Upper lobe of right lung (tissue), 1 donor: ENCODE measurements at regions not wholly inside any gene's neighbourhood (a gene's known extent, or its start where the extent isn't known, plus 50 kb on each side); places are given as distances from the start of the nearest gene placed in this dataset.

Experiments
- ATAC-seq: fragments of 200-7000 bp; cut with Tn5 transposase; one replicate; pipeline ENCODE4 v1.9.1; 2020; ENCODE audit warnings: mild to moderate bottlenecking, moderate library complexity
- DNase-seq: peaks from one replicate; pipeline ENCODE4 v3.0.0-alpha.2; 2020
- H3K27ac ChIP-seq: fragments of 200-600 bp; one replicate; pipeline ENCODE4 v1.8.0; 2022
- H3K27me3 ChIP-seq: fragments of 200-600 bp; one replicate; pipeline ENCODE4 v1.8.0; 2022; ENCODE audit warnings: mild to moderate bottlenecking
- H3K36me3 ChIP-seq: fragments of 200-600 bp; one replicate; pipeline ENCODE4 v1.8.0; 2022
- H3K4me1 ChIP-seq: fragments of 200-600 bp; one replicate; pipeline ENCODE4 v1.8.0; 2022
- H3K4me3 ChIP-seq: fragments of 200-600 bp; one replicate; pipeline ENCODE4 v1.8.0; 2022; ENCODE audit warnings: mild to moderate bottlenecking
- H3K9me3 ChIP-seq: fragments of 200-600 bp; one replicate; pipeline ENCODE4 v1.8.0; 2022
- intact Hi-C: fragments of 100-400 bp; cut with DNase I; formaldehyde crosslinking; loops from one replicate; pipeline ENCODE4 v1.11.0; 2022
- TF ChIP-seq, protein P1 (sequence below): fragments of 200-600 bp; IDR thresholded peaks from one replicate; pipeline ENCODE4 v1.8.0; 2022; ENCODE audit warnings: antibody characterized with exemption
- donor health status: DM: no; HTN: yes; CAD: no; lungs with severe emphysema.

DNA sequence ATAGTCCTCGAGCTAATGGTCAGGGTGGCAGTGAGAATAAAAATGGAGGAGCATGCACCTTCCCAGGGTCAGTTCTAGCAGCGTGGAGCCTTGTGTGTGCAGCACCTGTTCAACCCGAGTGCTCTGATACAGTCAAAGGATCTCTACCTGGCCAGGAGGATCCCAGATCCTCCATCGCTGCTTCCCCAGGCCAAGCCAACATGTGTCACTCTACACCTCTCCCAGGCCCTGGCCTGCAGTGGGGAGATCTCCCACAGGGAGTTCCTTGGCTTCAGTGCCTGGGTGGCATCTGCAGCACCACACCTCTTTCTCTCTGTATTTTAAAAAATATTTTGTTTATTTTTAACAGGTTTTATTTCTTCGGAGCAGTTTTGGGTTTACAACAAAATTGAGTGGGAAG, 414.8 kb upstream of the C2CD4B start:
- Histone ChIP-seq H3K27ac (no peak overlapping the region), H3K4me1 (no peaks in the 10 kb centered on the region), H3K9me3 (no peaks in the 10 kb centered on the region), H3K36me3 (no peaks in the 10 kb centered on the region), H3K4me3 (no peak overlapping the region), H3K27me3 (no peaks in the 10 kb centered on the region)
- ATAC-seq, result no peak
- TF ChIP-seq, protein P1, sequence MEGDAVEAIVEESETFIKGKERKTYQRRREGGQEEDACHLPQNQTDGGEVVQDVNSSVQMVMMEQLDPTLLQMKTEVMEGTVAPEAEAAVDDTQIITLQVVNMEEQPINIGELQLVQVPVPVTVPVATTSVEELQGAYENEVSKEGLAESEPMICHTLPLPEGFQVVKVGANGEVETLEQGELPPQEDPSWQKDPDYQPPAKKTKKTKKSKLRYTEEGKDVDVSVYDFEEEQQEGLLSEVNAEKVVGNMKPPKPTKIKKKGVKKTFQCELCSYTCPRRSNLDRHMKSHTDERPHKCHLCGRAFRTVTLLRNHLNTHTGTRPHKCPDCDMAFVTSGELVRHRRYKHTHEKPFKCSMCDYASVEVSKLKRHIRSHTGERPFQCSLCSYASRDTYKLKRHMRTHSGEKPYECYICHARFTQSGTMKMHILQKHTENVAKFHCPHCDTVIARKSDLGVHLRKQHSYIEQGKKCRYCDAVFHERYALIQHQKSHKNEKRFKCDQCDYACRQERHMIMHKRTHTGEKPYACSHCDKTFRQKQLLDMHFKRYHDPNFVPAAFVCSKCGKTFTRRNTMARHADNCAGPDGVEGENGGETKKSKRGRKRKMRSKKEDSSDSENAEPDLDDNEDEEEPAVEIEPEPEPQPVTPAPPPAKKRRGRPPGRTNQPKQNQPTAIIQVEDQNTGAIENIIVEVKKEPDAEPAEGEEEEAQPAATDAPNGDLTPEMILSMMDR, result no peak
- intact Hi-C loops, result no loop called here
- no peak for DNase-seq

DNA sequence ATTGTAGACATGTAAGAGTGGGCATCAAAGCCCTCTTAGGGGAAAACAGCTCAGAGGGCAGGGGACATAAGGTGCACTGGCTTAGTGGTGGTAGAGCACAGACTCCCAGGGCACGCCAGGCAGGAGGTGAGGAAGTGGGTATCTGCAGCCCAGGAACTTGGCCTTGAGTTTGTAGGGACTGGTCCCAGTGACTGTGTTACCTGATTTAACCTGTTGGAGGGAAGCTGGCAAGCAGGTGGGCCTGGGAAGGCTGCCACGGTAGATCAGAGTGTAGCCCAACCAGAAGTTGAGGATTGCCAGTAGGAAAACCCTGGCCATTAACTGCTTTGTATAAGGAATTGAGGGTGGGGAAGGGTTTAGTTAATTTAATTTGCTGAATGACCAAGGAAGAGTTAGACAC, 417.5 kb upstream of the C2CD4B start:
- Histone ChIP-seq H3K4me3 (no peak overlapping the region), H3K9me3 (no peaks in the 10 kb centered on the region), H3K4me1 (no peaks in the 10 kb centered on the region), H3K36me3 (no peaks in the 10 kb centered on the region), H3K27ac (no peak overlapping the region), H3K27me3 (no peaks in the 10 kb centered on the region)
- ATAC-seq, result no peak
- DNase-seq, result no peak
- TF ChIP-seq, protein P1, result no peak
- intact Hi-C loops, result no loop called here

DNA sequence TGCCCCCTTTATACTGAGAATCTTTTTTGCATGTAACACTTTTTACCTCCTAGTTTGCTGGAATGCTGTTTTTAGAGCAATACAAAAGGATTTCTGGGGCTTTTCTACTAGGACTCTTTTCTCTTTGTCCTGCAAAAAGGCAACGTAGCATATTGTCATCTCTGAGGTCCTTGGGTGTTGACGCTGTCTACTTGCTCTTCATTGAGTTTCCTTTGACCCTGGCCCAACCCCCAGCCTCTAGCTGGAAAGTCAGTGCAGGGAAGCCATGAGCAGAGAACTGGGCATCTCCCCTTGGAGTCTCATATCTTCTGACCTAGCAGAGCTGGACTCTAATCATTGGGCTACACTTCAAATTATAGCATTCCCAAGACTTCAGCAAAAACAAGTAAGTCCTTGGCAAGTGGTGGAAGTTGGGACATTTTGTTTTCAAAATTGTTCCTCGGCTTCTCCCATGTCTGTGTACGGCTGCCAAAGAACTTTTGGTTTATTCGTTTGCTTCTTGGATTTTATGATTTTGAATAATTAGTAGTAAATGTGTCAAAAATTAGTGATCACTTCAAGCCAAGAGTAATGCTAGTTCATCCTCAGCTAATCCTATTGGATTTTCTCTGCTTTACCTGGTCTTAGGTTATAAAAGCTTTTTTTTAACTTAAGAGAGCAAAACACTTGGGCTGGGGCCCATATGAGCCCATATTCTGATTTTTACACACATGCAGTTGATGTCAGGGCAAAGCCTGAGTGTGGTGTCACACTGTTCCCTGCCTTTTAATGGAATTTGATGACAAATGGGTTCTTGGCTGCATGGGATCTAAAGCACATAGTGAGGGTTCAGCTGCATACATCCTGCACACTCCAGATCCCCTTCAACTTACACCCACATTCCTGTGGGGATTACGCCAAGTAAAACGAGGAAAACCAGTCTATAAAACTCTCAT, 419.5 kb upstream of the C2CD4B start:
- H3K36me3 ChIP-seq, result no peaks in the 10 kb centered on the region
- intact Hi-C loops, result no loop called here
- no peaks in the 10 kb centered on the region for H3K4me1 ChIP-seq
- H3K27me3 ChIP-seq, result no peaks in the 10 kb centered on the region
- no peak overlapping the region for H3K4me3 ChIP-seq
- no peak overlapping the region for H3K27ac ChIP-seq
- no peaks in the 10 kb centered on the region for H3K9me3 ChIP-seq
- TF ChIP-seq, protein P1, result no peak
- ATAC-seq (no peak), DNase-seq (no peak)

DNA sequence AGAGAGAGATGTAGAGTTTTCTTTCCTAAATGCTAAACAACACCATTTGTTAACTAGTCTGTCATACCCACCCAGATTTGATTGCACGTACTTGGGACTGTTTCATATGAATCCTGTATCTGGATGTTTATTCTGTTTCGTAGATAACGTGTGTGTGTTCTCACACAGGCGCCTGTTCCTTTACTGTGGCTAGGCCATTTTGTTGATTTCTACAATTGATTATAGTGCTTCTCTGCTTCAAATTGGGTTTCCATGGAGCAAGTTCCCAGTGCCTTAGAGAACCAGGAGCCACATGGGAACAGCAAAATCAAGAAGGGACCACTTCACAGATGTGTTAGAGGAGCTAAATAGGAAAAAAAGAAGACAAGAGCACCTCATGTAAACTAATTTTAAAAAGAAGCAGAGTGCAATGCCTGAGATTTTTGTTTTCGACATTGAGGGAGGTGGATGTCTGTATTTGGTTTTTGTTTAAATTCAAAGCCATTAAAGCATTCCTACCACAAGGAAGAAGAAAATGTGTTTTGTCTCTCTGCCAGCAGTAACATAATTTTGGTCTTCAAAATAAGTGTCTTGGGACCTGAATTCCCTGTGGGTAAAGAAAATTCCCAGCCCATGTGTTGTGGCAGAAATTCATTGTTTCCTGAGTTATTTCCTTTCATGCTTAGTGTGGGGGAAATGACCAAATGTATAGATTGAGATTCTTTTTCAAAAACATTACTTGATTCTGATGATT, 424.0 kb upstream of the C2CD4B start:
- Histone ChIP-seq H3K27ac (no peak overlapping the region), H3K4me1 (peaks cover 3% of the 10 kb centered on the region), H3K36me3 (no peaks in the 10 kb centered on the region), H3K27me3 (no peaks in the 10 kb centered on the region), H3K9me3 (no peaks in the 10 kb centered on the region), H3K4me3 (no peak overlapping the region)
- DNase-seq (no peak), ATAC-seq (no peak)
- intact Hi-C loops, result no loop called here
- TF ChIP-seq, protein P1, result no peak

DNA sequence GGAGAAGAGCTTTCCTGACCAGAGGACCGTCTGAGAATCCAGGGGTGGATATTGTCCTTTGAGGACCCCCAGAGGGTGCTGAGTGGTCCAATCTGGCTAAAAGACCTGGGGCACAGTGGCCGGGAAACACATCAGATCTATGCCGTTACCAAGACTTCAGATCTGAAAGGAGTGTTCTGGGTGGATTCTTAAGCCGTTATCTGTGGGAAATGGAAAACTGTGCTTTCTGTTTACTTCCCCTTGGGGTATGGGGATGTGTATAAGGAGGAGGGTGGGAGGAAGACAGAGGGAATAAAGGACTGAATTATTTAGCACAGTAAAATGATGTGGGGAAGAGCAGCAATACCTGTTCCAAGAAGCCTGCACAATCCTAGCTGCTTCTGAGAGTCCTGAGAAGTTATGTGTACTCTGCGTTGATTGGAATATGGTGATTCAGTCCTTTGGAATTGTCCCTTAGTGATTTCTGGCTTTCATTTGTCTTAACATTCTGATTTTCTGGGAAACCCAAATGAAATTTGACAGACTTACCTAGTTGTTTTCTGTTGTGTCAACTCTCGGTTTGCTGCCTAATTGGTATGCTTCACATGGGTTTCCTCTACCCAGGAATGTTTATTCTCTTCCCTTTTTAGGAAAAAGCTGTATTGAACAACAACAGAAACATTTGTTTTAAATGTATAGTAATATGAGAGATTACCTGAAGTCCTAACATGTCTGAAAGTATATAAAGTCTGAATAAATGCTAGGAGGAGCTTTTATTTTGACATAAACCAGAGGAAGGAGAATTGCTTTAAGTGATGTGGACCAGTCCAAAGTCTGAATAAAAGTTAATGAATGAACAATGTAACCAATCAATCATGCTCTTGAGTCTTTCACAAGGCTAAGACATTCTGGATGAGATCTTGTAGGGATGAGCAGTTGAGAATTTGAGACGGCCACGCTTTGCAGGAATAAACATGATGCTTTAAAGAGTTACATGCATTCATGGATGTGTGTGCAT, 427.1 kb upstream of the C2CD4B start:
- DNase-seq, result no peak
- no peaks in the 10 kb centered on the region for H3K9me3 ChIP-seq
- peaks cover 3% of the 10 kb centered on the region for H3K4me1 ChIP-seq
- TF ChIP-seq, protein P1, result no peak
- no peak for ATAC-seq
- H3K27ac ChIP-seq, result no peak overlapping the region
- intact Hi-C loops, result no loop called here
- no peaks in the 10 kb centered on the region for H3K36me3 ChIP-seq
- H3K4me3 ChIP-seq, result no peak overlapping the region
- no peaks in the 10 kb centered on the region for H3K27me3 ChIP-seq
